ENCODE measurements at regions not wholly inside any gene's neighbourhood (a gene's known extent, or its start where the extent isn't known, plus 50 kb on each side); places are given as distances from the start of the nearest gene placed in this dataset.

- Histone ChIP-seq H3K27ac (peak overlapping the region; percentile 53 to 78), H3K4me3 (peak overlapping the region; percentile 26)
- DNase-seq (ENCODE audit: low spot score): no peak
- TF ChIP-seq CTCF (IDR thresholded peaks at IDR 0.05): no peak
Measured at GRCh38 chr6:2355150-2355549, 109.7 kb upstream of the GMDS start.

GRCh38 chr6:2354138-2354491, 108.7 kb upstream of the GMDS start:
- peak; percentile 8 for TF ChIP-seq CTCF (IDR thresholded peaks at IDR 0.05)
- DNase-seq (ENCODE audit: low spot score): no peak
- peak overlapping the region; percentile 7 for H3K4me3 ChIP-seq
- H3K27ac ChIP-seq: peak overlapping the region; percentile 62 to 70

- peak overlapping the region; percentile 62 to 70 for H3K27ac ChIP-seq
Measured at GRCh38 chr6:2353412-2354137, 108.2 kb upstream of the GMDS start.

GRCh38 chr6:2351807-2352431, 106.5 kb upstream of the GMDS start:
- Histone ChIP-seq H3K27ac (peak overlapping the region; percentile 62 to 75), H3K4me3 (no peak overlapping the region)
- no peak for TF ChIP-seq CTCF (IDR thresholded peaks at IDR 0.05)
- no peak for DNase-seq (ENCODE audit: low spot score)

More at GRCh38 chr6:2353412-2354137, 108.2 kb upstream of the GMDS start:
- peak; percentile 65 for TF ChIP-seq CTCF (IDR thresholded peaks at IDR 0.05)
- peak overlapping the region; percentile 34 for H3K4me3 ChIP-seq
- DNase-seq (ENCODE audit: low spot score): no peak

DNA sequence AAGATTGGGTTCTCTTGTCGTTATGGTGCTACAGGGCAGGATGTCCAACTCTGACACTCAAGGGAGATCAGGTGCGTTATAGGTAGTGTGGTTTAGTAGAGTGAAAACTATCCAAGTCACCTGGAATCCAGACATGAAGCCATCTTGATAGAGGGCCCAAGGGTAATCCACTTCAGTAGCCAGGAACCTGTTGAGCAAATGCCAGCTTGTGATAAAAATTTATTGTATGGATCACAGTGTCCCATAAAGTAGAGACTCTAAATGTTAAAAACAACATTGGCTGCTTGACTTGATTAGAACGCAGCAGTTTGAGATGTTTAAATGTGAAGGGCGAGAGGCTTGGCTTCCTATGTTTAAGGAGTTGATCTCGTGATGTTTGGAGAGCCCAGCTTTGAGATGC, 105.7 kb upstream of the GMDS start:
- peak overlapping the region; percentile 62 to 75 for H3K27ac ChIP-seq

GRCh38 chr6:2346078-2346477, 100.7 kb upstream of the GMDS start:
- Histone ChIP-seq H3K27ac (no peak overlapping the region), H3K4me3 (no peak overlapping the region)
- DNase-seq (ENCODE audit: low spot score): no peak
- TF ChIP-seq CTCF (IDR thresholded peaks at IDR 0.05): no peak

More for the DNA sequence above, 105.7 kb upstream of the GMDS start:
- DNase-seq (ENCODE audit: low spot score): no peak
- no peak overlapping the region for H3K4me3 ChIP-seq
- no peak for TF ChIP-seq CTCF (IDR thresholded peaks at IDR 0.05)

All from coronary artery (tissue), 2 donors.